K562 (cell line): ENCODE measurements at regions not wholly inside any gene's neighbourhood (a gene's known extent, or its start where the extent isn't known, plus 50 kb on each side); places are given as distances from the start of the nearest gene placed in this dataset.

Experiments
- ATAC-seq: fragments of 200-7000 bp; cut with Tn5 transposase; 3 replicates; pipeline ENCODE4 v1.9.1; 2020; ENCODE audit warnings: moderate library complexity
- BruUV-seq: library from RNA; stranded (reverse); fragments of 400-500 nt; replicated peaks from 2 replicates; lab custom pipeline; 2021; lab: Mats Ljungman, UMichigan
- CTCF ChIA-PET: fragments of 300-600 bp; formaldehyde crosslinking; extraction: SDS; loops from one replicate; lab custom pipeline; 2021; ENCODE audit warnings: low intra/inter-chr PET ratio; lab: Yijun Ruan, JAX
- POLR2A ChIA-PET: fragments of 300-600, 350-650 bp; sonication (Branson Sonifier 250); formaldehyde crosslinking; extraction: SDS; loops from one replicate; lab custom pipeline; 2021; ENCODE audit warnings: antibody characterized with exemption, inconsistent platforms; lab: Yijun Ruan, JAX
- DNase-seq, 4 experiments: peaks; one replicate each; pipeline versions ENCODE4 v3.0.0 to v3.0.0-alpha.2; 2011 to 2018; ENCODE audit warnings: low spot score in 3 of 4, mixed read lengths in 3 of 4; ENCODE audit errors: extremely low read depth in 1 of 4
- FAIRE-seq: peaks from 2 replicates; lab custom pipeline; 2011; peaks lifted over from hg19 to GRCh38; lab: Jason Lieb, UNC
- H2AFZ ChIP-seq: 2 replicates; pipeline ENCODE4 v1.6.0; 2011; ENCODE audit warnings: low read depth, low read length, control low read depth, inconsistent platforms
- H3K27ac ChIP-seq: fragments of 200-600 bp; 3 replicates; pipeline ENCODE4 v1.8.0; 2011; ENCODE audit warnings: low read depth, mild to moderate bottlenecking, control low read depth, inconsistent platforms, low read length, moderate library complexity, mixed read lengths; ENCODE audit errors: extremely low read depth
- H3K27me3 ChIP-seq, 2 experiments: fragments of 300-600 bp in 1 of 2; 2 replicates in 1 of 2; 3 replicates in 1 of 2; pipeline versions ENCODE4 v1.6.0 to v1.8.0; 2011; ENCODE audit warnings: inconsistent platforms in 2 of 2, low read length in 2 of 2, mild to moderate bottlenecking in 1 of 2, mixed read lengths in 1 of 2, moderate library complexity in 1 of 2; ENCODE audit not compliant: control insufficient read depth in 2 of 2, insufficient read depth in 2 of 2
- H3K36me3 ChIP-seq: fragments of 300-600 bp; 3 replicates; pipeline ENCODE4 v1.8.0; 2011; ENCODE audit warnings: mild to moderate bottlenecking, low read length, inconsistent platforms; ENCODE audit not compliant: control insufficient read depth, insufficient read depth
- H3K4me1 ChIP-seq, 2 experiments: fragments of 200-600 bp in 1 of 2; replicated peaks in 1 of 2; 2 replicates in 1 of 2; 3 replicates in 1 of 2; pipeline versions ENCODE4 v1.5.1 to v1.8.0; 2011; ENCODE audit warnings: inconsistent platforms in 2 of 2, low read length in 2 of 2, mild to moderate bottlenecking in 1 of 2, mixed read lengths in 1 of 2, moderate library complexity in 1 of 2; ENCODE audit not compliant: control insufficient read depth in 2 of 2, insufficient read depth in 2 of 2
- H3K4me2 ChIP-seq: 2 replicates; pipeline ENCODE4 v1.6.1; 2011; ENCODE audit warnings: low read length, control low read depth, inconsistent platforms, mixed read lengths; ENCODE audit not compliant: insufficient read depth
- H3K4me3 ChIP-seq: fragments of 200-600 bp; sonication (generic), shearing (Covaris generic); 2 replicates; pipeline ENCODE4 v1.5.1; 2016; ENCODE audit warnings: control low read depth, inconsistent platforms
- H3K79me2 ChIP-seq: fragments of 200-600 bp; 3 replicates; pipeline ENCODE4 v1.8.0; 2011; ENCODE audit warnings: low read length, inconsistent platforms; ENCODE audit not compliant: control insufficient read depth, insufficient read depth
- H3K9ac ChIP-seq, 2 experiments: 2 replicates each; pipeline versions ENCODE4 v1.6.0 to v1.6.1; 2011; ENCODE audit warnings: low read depth in 2 of 2, low read length in 2 of 2, control low read depth in 1 of 2, inconsistent platforms in 1 of 2, mild to moderate bottlenecking in 1 of 2, mixed read lengths in 1 of 2; ENCODE audit not compliant: insufficient read depth in 1 of 2
- H3K9me1 ChIP-seq: one replicate; pipeline ENCODE4 v1.6.0; 2011; ENCODE audit warnings: inconsistent platforms, mild to moderate bottlenecking, low read length, moderate library complexity; ENCODE audit not compliant: control insufficient read depth, insufficient read depth
- H3K9me3 ChIP-seq: replicated peaks from 2 replicates; pipeline ENCODE4 v1.5.1; 2011; ENCODE audit warnings: low read depth, low read length, inconsistent platforms; ENCODE audit not compliant: control insufficient read depth, insufficient read depth
- H4K20me1 ChIP-seq: replicated peaks from 2 replicates; pipeline ENCODE4 v1.6.1; 2011; ENCODE audit warnings: low read length, inconsistent platforms, mixed read lengths; ENCODE audit not compliant: control insufficient read depth, insufficient read depth
- ATF1 ChIP-seq, 2 experiments: fragments of 450-650 bp in 1 of 2; IDR thresholded peaks; 2 replicates each; pipeline ENCODE4 v1.6.1; 2016; ENCODE audit warnings: missing compliant biosample characterization in 1 of 2, missing genetic modification characterization in 1 of 2
- BRF2 ChIP-seq: IDR thresholded peaks from 3 replicates; pipeline ENCODE4 v1.6.1; 2011; ENCODE audit warnings: borderline replicate concordance, mild to moderate bottlenecking; ENCODE audit not compliant: insufficient read length, insufficient read depth
- E2F3 ChIP-seq: fragments of 250-450 bp; sonication (Bioruptor Pico); IDR thresholded peaks from 2 replicates; pipeline ENCODE4 v1.4.0; 2020; ENCODE audit warnings: mild to moderate bottlenecking
- E2F6 ChIP-seq, 2 experiments: IDR thresholded peaks; 2 replicates each; pipeline ENCODE4 v1.6.1; 2011; ENCODE audit warnings: borderline replicate concordance in 1 of 2, control low read depth in 1 of 2, low read depth in 1 of 2, low read length in 1 of 2, mild to moderate bottlenecking in 1 of 2, mixed read lengths in 1 of 2, moderate library complexity in 1 of 2; ENCODE audit not compliant: insufficient read depth in 1 of 2, insufficient read length in 1 of 2, poor library complexity in 1 of 2, severe bottlenecking in 1 of 2; ENCODE audit errors: extremely low read depth in 1 of 2
- IFI16 ChIP-seq: fragments of 250-450 bp; sonication (Bioruptor Pico); IDR thresholded peaks from 2 replicates; pipeline ENCODE4 v2.1.2; 2022; ENCODE audit warnings: mild to moderate bottlenecking, inconsistent platforms
- MBD2 ChIP-seq: sonication (generic); IDR thresholded peaks from 2 replicates; pipeline ENCODE4 v1.6.1; 2016; ENCODE audit warnings: low read depth, borderline replicate concordance
- MCM2 ChIP-seq: fragments of 450-650 bp; IDR thresholded peaks from 2 replicates; pipeline ENCODE4 v1.6.1; 2017; ENCODE audit warnings: low read depth, mild to moderate bottlenecking
- PHF8 ChIP-seq: fragments of 200-600 bp; sonication (generic); IDR thresholded peaks from 2 replicates; pipeline ENCODE4 v1.6.1; 2012; ENCODE audit warnings: mixed run types, mild to moderate bottlenecking, inconsistent platforms, low read length, moderate library complexity, borderline replicate concordance
- POLR2H ChIP-seq: IDR thresholded peaks from 2 replicates; pipeline ENCODE4 v1.6.1; 2016; ENCODE audit warnings: missing genetic modification characterization, low read depth, mild to moderate bottlenecking, control low read depth, missing compliant biosample characterization, moderate library complexity
- POU5F1 ChIP-seq: fragments of 150-350 bp; IDR thresholded peaks from 2 replicates; pipeline ENCODE4 v1.6.1; 2014; ENCODE audit warnings: borderline replicate concordance, low read length, low read depth, mild to moderate bottlenecking; ENCODE audit not compliant: partially characterized antibody
- TOE1 ChIP-seq, 2 experiments: fragments of 450-650 bp in 1 of 2; sonication (generic) in 1 of 2; formaldehyde crosslinking in 1 of 2; IDR thresholded peaks; 2 replicates each; pipeline versions ENCODE4 v1.7.1 to v1.8.0; 2016 to 2022; ENCODE audit warnings: borderline replicate concordance in 2 of 2, mild to moderate bottlenecking in 2 of 2, antibody characterized with exemption in 1 of 2, inconsistent platforms in 1 of 2, low read depth in 1 of 2, missing genetic modification reagents in 1 of 2, moderate library complexity in 1 of 2
- ZNF124 ChIP-seq: sonication (generic); formaldehyde crosslinking; IDR thresholded peaks from 2 replicates; pipeline ENCODE4 v1.8.1; 2022; ENCODE audit warnings: missing genetic modification reagents
- WGBS: fragments of 100-300 bp; shearing (Covaris generic); methylation state at CpG from one replicate; pipeline ENCODE4 v1.1.6; 2016; ENCODE audit warnings: low coverage, mixed read lengths; ENCODE audit not compliant: insufficient coverage; ENCODE audit errors: missing lambda C conversion rate; 5-methylcytosine and 5-hydroxymethylcytosine counted together
- in situ Hi-C: fragments of 300-500 bp; cut with MboI; formaldehyde crosslinking; loops from 4 replicates; pipeline ENCODE4 v1.15.0; 2018; ENCODE audit warnings: inconsistent platforms, mixed read lengths
- intact Hi-C: fragments of 100-400 bp; cut with micrococcal nuclease; formaldehyde crosslinking; loops from 2 replicates; pipeline ENCODE4 v1.14.2; 2022

GRCh38 chr10:37639200-37639599 is 218.2 kb downstream of the ZNF248 start:
- Histone ChIP-seq H3K27ac (no peak overlapping the region), H3K79me2 (no peaks in the 10 kb centered on the region), H3K9ac (no peak overlapping the region), H2AFZ (no peak overlapping the region), H3K36me3 (no peaks in the 10 kb centered on the region), H3K4me2 (no peak overlapping the region), H4K20me1 (no peaks in the 10 kb centered on the region), H3K27me3 (no peaks in the 10 kb centered on the region), H3K4me1 (no peaks in the 10 kb centered on the region), H3K9me1 (no peaks in the 10 kb centered on the region), H3K4me3 (no peak overlapping the region), H3K9me3 (no peaks in the 10 kb centered on the region)
- no TSS peak for BruUV-seq
- 13% methylated on average over 3 of the region's 5 CpGs for WGBS
- intact Hi-C loops = no loop called here
- FAIRE-seq (no peak), ATAC-seq (no peak), DNase-seq (no peak)
- ChIA-PET CTCF (no interaction called here), POLR2A (no interaction called here)
- in situ Hi-C loops = no loop called here
- no peak for TF ChIP-seq ATF1 (CRISPR knock-in tag; IDR thresholded peaks at IDR 0.05)
- TF ChIP-seq ATF1 (tag; IDR thresholded peaks at IDR 0.05) = no peak
- no peak for TF ChIP-seq E2F3 (CRISPR knock-in tag)
- no peak for TF ChIP-seq PHF8
- no peak for TF ChIP-seq ZNF124

GRCh38 chr10:37638569-37638968 is 218.8 kb downstream of the ZNF248 start:
- FAIRE-seq (no peak), ATAC-seq (no peak), DNase-seq (no peak)
- no peaks in the 10 kb centered on the region for H3K79me2 ChIP-seq
- no peak overlapping the region for H3K27ac ChIP-seq
- WGBS = 0% methylated on average over 1 of the region's 1 CpG
- no peak overlapping the region for H3K9ac ChIP-seq
- H3K9me3 ChIP-seq = no peaks in the 10 kb centered on the region
- no TSS peak for BruUV-seq
- no peaks in the 10 kb centered on the region for H3K4me1 ChIP-seq
- no peak overlapping the region for H2AFZ ChIP-seq
- H3K9me1 ChIP-seq = no peaks in the 10 kb centered on the region
- no peaks in the 10 kb centered on the region for H3K36me3 ChIP-seq
- H3K27me3 ChIP-seq = no peaks in the 10 kb centered on the region
- CTCF ChIA-PET = no interaction called here
- H3K4me3 ChIP-seq = no peak overlapping the region
- POLR2A ChIA-PET = no interaction called here
- intact Hi-C loops = no loop called here
- in situ Hi-C loops = no loop called here
- no peaks in the 10 kb centered on the region for H4K20me1 ChIP-seq
- TF ChIP-seq BRF2 (no peak), IFI16 (CRISPR knock-in tag) (no peak), POU5F1 (no peak), MCM2 (no peak), TOE1 (IDR thresholded peaks at IDR 0.05; ENCODE audit: borderline replicate concordance) (no peak), TOE1 (CRISPR knock-in tag; IDR thresholded peaks at IDR 0.05; ENCODE audit: borderline replicate concordance, low read depth) (no peak), MBD2 (no peak), E2F6 (IDR thresholded peaks at IDR 0.05; ENCODE audit: borderline replicate concordance in 1 of 2, extremely low read depth in 1 of 2, insufficient read depth in 1 of 2, insufficient read length in 1 of 2, low read depth in 1 of 2, low read length in 1 of 2, poor library complexity in 1 of 2, severe bottlenecking in 1 of 2) (no peak), POLR2H (tag) (no peak)
- TF ChIP-seq, all 486 proteins: peak for 0
- H3K4me2 ChIP-seq = no peak overlapping the region
